Progenitor cell of endocrine pancreas (in vitro differentiated cells): ENCODE measurements at regions not wholly inside any gene's neighbourhood (a gene's known extent, or its start where the extent isn't known, plus 50 kb on each side); places are given as distances from the start of the nearest gene placed in this dataset.

Experiments used
- DNase-seq: peaks from one replicate; pipeline ENCODE4 v3.0.0; 2021; ENCODE audit warnings: low spot score; ENCODE audit not compliant: unreplicated experiment
- H3K27ac Mint-ChIP-seq: 2 replicates; pipeline ENCODE4 v1.8.0; 2021; ENCODE audit warnings: mild to moderate bottlenecking, moderate library complexity, mixed read lengths
- H3K27me3 Mint-ChIP-seq: 2 replicates; pipeline ENCODE4 v1.8.0; 2021; ENCODE audit warnings: mixed read lengths
- H3K36me3 Mint-ChIP-seq: 2 replicates; pipeline ENCODE4 v1.8.0; 2022; ENCODE audit warnings: mixed read lengths; ENCODE audit not compliant: insufficient read depth
- H3K4me1 Mint-ChIP-seq: 2 replicates; pipeline ENCODE4 v1.8.0; 2021; ENCODE audit warnings: low read depth, mixed read lengths
- H3K4me3 Mint-ChIP-seq: 2 replicates; pipeline ENCODE4 v1.8.0; 2021; ENCODE audit warnings: low read depth, mild to moderate bottlenecking, moderate library complexity, mixed read lengths
- H3K9me3 Mint-ChIP-seq: 2 replicates; pipeline ENCODE4 v1.8.0; 2021; ENCODE audit warnings: low read depth, mixed read lengths
- TF ChIP-seq, protein P1 (sequence below): fragments of 200-600 bp; sonication (generic); IDR thresholded peaks from one replicate; pipeline ENCODE4 v1.5.0; 2021; ENCODE audit warnings: antibody characterized with exemption, mild to moderate bottlenecking; ENCODE audit not compliant: unreplicated experiment

DNA sequence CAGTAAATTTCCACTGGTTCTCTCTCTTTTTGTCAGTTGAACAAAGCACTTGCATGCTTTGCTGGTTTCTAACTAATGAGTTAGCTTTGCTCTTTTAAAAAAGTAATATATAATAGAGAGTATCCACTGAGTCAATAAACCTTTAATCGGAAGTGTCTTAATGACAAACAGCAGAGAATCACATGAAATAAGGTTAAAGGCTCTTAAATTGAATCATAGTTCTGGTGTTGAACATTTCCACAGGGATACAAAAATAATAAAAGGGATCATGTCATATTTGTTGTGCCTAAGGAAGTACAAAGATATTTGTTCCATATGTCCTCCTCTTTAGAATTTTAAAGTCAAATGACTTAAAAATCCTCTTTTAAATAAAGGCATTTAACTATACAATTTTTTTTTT lies 362.6 kb downstream of the LRIG3 start:
- Mint-ChIP-seq H3K27me3 (peaks cover 5% of the 10 kb centered on the region), H3K27ac (no peak overlapping the region), H3K4me1 (peaks cover 6% of the 10 kb centered on the region), H3K9me3 (peaks cover 8% of the 10 kb centered on the region), H3K4me3 (no peak overlapping the region), H3K36me3 (no peaks in the 10 kb centered on the region)
- DNase-seq: no peak
- TF ChIP-seq, protein P1, sequence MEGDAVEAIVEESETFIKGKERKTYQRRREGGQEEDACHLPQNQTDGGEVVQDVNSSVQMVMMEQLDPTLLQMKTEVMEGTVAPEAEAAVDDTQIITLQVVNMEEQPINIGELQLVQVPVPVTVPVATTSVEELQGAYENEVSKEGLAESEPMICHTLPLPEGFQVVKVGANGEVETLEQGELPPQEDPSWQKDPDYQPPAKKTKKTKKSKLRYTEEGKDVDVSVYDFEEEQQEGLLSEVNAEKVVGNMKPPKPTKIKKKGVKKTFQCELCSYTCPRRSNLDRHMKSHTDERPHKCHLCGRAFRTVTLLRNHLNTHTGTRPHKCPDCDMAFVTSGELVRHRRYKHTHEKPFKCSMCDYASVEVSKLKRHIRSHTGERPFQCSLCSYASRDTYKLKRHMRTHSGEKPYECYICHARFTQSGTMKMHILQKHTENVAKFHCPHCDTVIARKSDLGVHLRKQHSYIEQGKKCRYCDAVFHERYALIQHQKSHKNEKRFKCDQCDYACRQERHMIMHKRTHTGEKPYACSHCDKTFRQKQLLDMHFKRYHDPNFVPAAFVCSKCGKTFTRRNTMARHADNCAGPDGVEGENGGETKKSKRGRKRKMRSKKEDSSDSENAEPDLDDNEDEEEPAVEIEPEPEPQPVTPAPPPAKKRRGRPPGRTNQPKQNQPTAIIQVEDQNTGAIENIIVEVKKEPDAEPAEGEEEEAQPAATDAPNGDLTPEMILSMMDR: no peak

DNA sequence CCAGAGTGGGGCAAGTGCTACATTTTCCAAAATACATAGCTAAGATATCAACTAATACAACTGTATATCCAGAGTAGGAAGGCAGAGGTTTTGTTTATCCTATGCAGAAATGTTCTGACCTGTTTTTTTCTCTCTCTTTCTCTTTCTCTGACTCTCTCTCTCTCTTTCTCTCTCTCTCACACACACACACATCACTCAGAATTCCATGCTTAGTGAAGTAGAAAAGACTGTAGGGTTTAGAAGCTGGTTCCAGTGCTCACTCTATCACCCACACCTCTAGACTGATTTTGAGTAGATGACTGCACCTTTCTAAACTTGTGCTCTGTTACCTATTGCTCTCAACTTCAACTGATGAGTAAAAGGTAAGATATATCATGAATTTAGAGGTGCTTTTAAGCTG lies 356.7 kb downstream of the LRIG3 start:
- TF ChIP-seq, protein P1: no peak
- DNase-seq: no peak
- Mint-ChIP-seq H3K9me3 (peaks cover 7% of the 10 kb centered on the region), H3K27ac (no peak overlapping the region), H3K36me3 (no peaks in the 10 kb centered on the region), H3K4me3 (no peak overlapping the region), H3K4me1 (peaks cover 6% of the 10 kb centered on the region), H3K27me3 (no peaks in the 10 kb centered on the region)

DNA sequence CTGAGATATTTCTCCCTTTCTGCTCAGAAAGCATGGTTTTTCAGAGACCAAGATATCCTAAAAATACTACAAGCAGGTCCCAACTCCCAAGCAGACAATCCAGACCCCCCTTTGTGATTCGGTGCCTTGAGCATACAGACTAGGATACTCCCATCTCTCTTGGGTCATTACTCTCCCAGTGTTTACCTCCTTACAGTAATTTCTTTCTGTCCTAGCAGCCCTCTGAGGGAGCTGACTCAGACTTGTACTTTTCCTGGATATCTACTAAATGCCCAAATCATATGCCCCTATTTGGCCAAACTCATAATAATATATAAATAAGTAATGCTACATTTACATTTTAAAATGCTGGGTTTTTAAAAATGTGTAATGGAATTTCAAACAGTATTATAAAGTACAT lies 355.6 kb downstream of the LRIG3 start:
- Mint-ChIP-seq H3K9me3 (peaks cover 3% of the 10 kb centered on the region), H3K4me1 (peaks cover 6% of the 10 kb centered on the region), H3K27me3 (no peaks in the 10 kb centered on the region), H3K36me3 (no peaks in the 10 kb centered on the region), H3K4me3 (no peak overlapping the region), H3K27ac (no peak overlapping the region)
- DNase-seq: no peak
- TF ChIP-seq, protein P1: no peak

DNA sequence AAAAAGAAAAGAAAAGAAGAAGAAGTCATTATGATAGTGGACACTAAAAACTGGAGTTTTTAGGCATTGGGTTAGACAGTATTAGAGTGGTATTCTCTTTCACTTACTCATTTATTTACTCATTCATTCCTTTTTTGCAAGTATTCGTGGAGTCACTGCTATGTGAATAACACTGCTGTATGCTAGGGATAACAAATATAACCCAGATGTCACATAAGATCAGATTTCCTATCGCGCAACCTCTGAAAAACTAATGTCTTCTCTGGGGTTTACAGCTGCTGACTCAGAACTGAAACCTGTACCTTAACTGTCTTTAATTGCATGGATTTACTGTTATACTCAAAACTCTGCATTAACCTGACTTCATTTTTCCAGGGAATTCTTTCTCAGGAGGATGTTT lies 353.7 kb downstream of the LRIG3 start:
- H3K27me3 Mint-ChIP-seq: no peaks in the 10 kb centered on the region
- H3K27ac Mint-ChIP-seq: no peak overlapping the region
- H3K9me3 Mint-ChIP-seq: peaks cover 3% of the 10 kb centered on the region
- H3K36me3 Mint-ChIP-seq: no peaks in the 10 kb centered on the region
- no peak for DNase-seq
- H3K4me1 Mint-ChIP-seq: peaks cover 6% of the 10 kb centered on the region
- no peak overlapping the region for H3K4me3 Mint-ChIP-seq
- TF ChIP-seq, protein P1: no peak

DNA sequence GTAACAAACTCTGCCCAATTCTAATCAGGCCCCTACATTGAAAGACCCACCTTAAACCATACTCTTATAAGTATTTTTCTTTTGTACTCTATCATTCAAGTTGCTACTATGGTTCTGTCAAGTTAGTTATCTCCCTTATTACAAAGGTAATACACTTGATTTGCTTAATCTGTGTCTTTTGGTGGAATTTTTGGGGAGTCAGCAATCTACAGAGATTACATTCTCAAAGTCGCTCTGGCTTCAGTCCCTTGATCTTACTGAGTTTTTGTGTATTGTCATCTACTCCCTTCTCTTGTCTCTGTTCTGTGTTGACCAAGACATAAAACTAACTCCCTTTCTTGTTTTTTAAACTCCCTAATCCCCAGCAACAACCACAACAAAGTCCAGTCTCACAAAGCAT lies 353.1 kb downstream of the LRIG3 start:
- Mint-ChIP-seq H3K4me1 (peaks cover 6% of the 10 kb centered on the region), H3K4me3 (no peak overlapping the region), H3K27me3 (no peaks in the 10 kb centered on the region), H3K36me3 (no peaks in the 10 kb centered on the region), H3K9me3 (peaks cover 3% of the 10 kb centered on the region), H3K27ac (no peak overlapping the region)
- DNase-seq: no peak
- TF ChIP-seq, protein P1: no peak
